Tibial nerve (tissue), 4 donors: ENCODE measurements at regions not wholly inside any gene's neighbourhood (a gene's known extent, or its start where the extent isn't known, plus 50 kb on each side); places are given as distances from the start of the nearest gene placed in this dataset. TPM values are rescaled to one million over a fixed set of nuclear protein-coding genes. Genes with fewer than 3 reads are reported as not detected.

Experiments used
- DNase-seq, 2 donors: peaks; one replicate each; pipeline ENCODE4 v3.0.0-alpha.2; 2019; ENCODE audit warnings: low spot score in 2 of 2
- H3K27ac ChIP-seq, 4 donors: fragments of 200-600 bp; sonication (generic) in 3 of 4; one replicate each; pipeline ENCODE4 v1.5.1; 2017 to 2019; ENCODE audit warnings: mild to moderate bottlenecking in 1 of 4
- H3K27me3 ChIP-seq, 2 donors: fragments of 200-600 bp; sonication (generic) in 1 of 2; one replicate each; pipeline versions ENCODE4 v1.5.1 to v1.6.0; 2017 to 2019
- H3K36me3 ChIP-seq, 3 donors: fragments of 200-600 bp; sonication (generic); one replicate each; pipeline ENCODE4 v1.5.1; 2018 to 2019
- H3K4me1 ChIP-seq, 4 donors: fragments of 200-600 bp; sonication (generic) in 3 of 4; one replicate each; pipeline ENCODE4 v1.5.1; 2017 to 2019
- H3K4me3 ChIP-seq, 4 donors: fragments of 200-600 bp; sonication (generic) in 3 of 4; one replicate each; pipeline ENCODE4 v1.5.1; 2017 to 2019; ENCODE audit warnings: mild to moderate bottlenecking in 1 of 4, moderate library complexity in 1 of 4
- H3K9me3 ChIP-seq, 4 donors: fragments of 200-600 bp; sonication (generic) in 3 of 4; one replicate each; pipeline ENCODE4 v1.5.1; 2017 to 2019
- CTCF ChIP-seq, 5 experiments: fragments of 200-600 bp in 3 of 5; fragments of 450-650 bp in 2 of 5; sonication (generic) in 3 of 5; IDR thresholded peaks; one replicate each; pipeline ENCODE4 v1.5.1; 2016 to 2019; ENCODE audit warnings: antibody characterized with exemption in 5 of 5, mild to moderate bottlenecking in 3 of 5, moderate library complexity in 2 of 5
- EP300 ChIP-seq, 2 donors: sonication (generic); formaldehyde crosslinking; IDR thresholded peaks; one replicate each; pipeline ENCODE4 v1.6.1; 2017; ENCODE audit warnings: antibody characterized with exemption in 2 of 2, mild to moderate bottlenecking in 1 of 2
- POLR2A ChIP-seq, 2 donors: fragments of 450-650 bp; IDR thresholded peaks; one replicate each; pipeline ENCODE4 v1.6.1; 2017; ENCODE audit warnings: antibody characterized with exemption in 2 of 2, mild to moderate bottlenecking in 2 of 2, moderate library complexity in 2 of 2
- WGBS, 2 donors: methylation state at CpG; one replicate each; pipeline ENCODE4 v1.1.5; 2018; 5-methylcytosine and 5-hydroxymethylcytosine counted together
- small RNA-seq: library from RNA; depleted of rRNA; stranded (forward); fragments of <200 nt; gene quantifications from one replicate; pipeline ENCODE3, GENCODE V24; 2016

GRCh38 chr5:57113481-57113880 lies 60.4 kb upstream of the GPBP1 start:
- Histone ChIP-seq H3K9me3 (no peaks in the 10 kb centered on the region), H3K4me1 (no peaks in the 10 kb centered on the region), H3K27me3 (no peaks in the 10 kb centered on the region), H3K27ac (no peak overlapping the region), H3K4me3 (no peak overlapping the region), H3K36me3 (no peaks in the 10 kb centered on the region)
- DNase-seq = no peak
- TF ChIP-seq POLR2A (IDR thresholded peaks at IDR 0.05) = no peak
- no peak for TF ChIP-seq EP300 (IDR thresholded peaks at IDR 0.05)
- TF ChIP-seq CTCF (IDR thresholded peaks at IDR 0.05) = no peak

GRCh38 chr5:57117596-57117995 lies 56.3 kb upstream of the GPBP1 start:
- WGBS, 2 donors = 52 to 67% methylated on average over 1 of the region's 1 CpG
- no peaks in the 10 kb centered on the region for H3K4me1 ChIP-seq
- no peaks in the 10 kb centered on the region for H3K27me3 ChIP-seq
- peaks cover 0 to under 1% (median 0%) of the 10 kb centered on the region in 4 donors for H3K9me3 ChIP-seq
- no peaks in the 10 kb centered on the region for H3K36me3 ChIP-seq
- DNase-seq = no peak
- no peak overlapping the region for H3K27ac ChIP-seq
- no peak overlapping the region for H3K4me3 ChIP-seq
- TF ChIP-seq CTCF (IDR thresholded peaks at IDR 0.05) (no peak), POLR2A (IDR thresholded peaks at IDR 0.05) (no peak), EP300 (IDR thresholded peaks at IDR 0.05) (no peak)

- no peak for DNase-seq
- Histone ChIP-seq H3K9me3 (peaks cover 0 to 11% (median 0%) of the 10 kb centered on the region in 4 donors), H3K27ac (no peak overlapping the region), H3K4me1 (no peaks in the 10 kb centered on the region), H3K27me3 (no peaks in the 10 kb centered on the region), H3K4me3 (no peak overlapping the region), H3K36me3 (no peaks in the 10 kb centered on the region)
- 88 to 89% methylated on average over 3 of the region's 3 CpGs for WGBS, 2 donors
- TF ChIP-seq EP300 (IDR thresholded peaks at IDR 0.05) = no peak
- no peak for TF ChIP-seq POLR2A (IDR thresholded peaks at IDR 0.05)
- no peak for TF ChIP-seq CTCF (IDR thresholded peaks at IDR 0.05)
Observed at GRCh38 chr5:57119031-57119430, 54.8 kb upstream of the GPBP1 start.

GRCh38 chr5:57124014-57124413 lies 49.8 kb upstream of the GPBP1 start:
- TF ChIP-seq EP300 (IDR thresholded peaks at IDR 0.05) (no peak), CTCF (IDR thresholded peaks at IDR 0.05) (no peak), POLR2A (IDR thresholded peaks at IDR 0.05) (no peak)
- DNase-seq = no peak
- WGBS, 2 donors = 92% methylated on average over 5 of the region's 5 CpGs
- Histone ChIP-seq H3K4me3 (no peak overlapping the region), H3K27me3 (no peaks in the 10 kb centered on the region), H3K36me3 (no peaks in the 10 kb centered on the region), H3K4me1 (no peaks in the 10 kb centered on the region), H3K9me3 (peaks cover 0 to 15% (median 0%) of the 10 kb centered on the region in 4 donors), H3K27ac (no peak overlapping the region)

Small RNA genes lying in the stretch of these regions (small RNA-seq; reads per million reads assigned to genes)
- gene AC034244.1 = not detected
